PFSK-1 (cell line): ENCODE measurements at regions not wholly inside any gene's neighbourhood (a gene's known extent, or its start where the extent isn't known, plus 50 kb on each side); places are given as distances from the start of the nearest gene placed in this dataset.

Experiments used
- FOXP2 ChIP-seq: optimal IDR thresholded peaks from 2 replicates; pipeline ENCODE3; 2011; ENCODE audit warnings: borderline replicate concordance, control low read depth, inconsistent platforms; ENCODE audit not compliant: insufficient read depth; ENCODE audit errors: extremely low read length, extremely low read depth
- POLR2AphosphoS5 ChIP-seq: IDR thresholded peaks from 2 replicates; pipeline ENCODE4 v1.6.1; 2012; ENCODE audit warnings: low read depth, mild to moderate bottlenecking, control low read depth, low read length, moderate library complexity
- REST ChIP-seq, 2 experiments: IDR thresholded peaks; 2 replicates each; pipeline versions ENCODE4 v1.6.1 to v1.8.0; 2011 to 2012; ENCODE audit warnings: low read depth in 2 of 2, low read length in 2 of 2, control low read depth in 1 of 2, inconsistent platforms in 1 of 2, mild to moderate bottlenecking in 1 of 2, moderate library complexity in 1 of 2; ENCODE audit not compliant: insufficient read depth in 1 of 2
- SIN3A ChIP-seq: IDR thresholded peaks from 2 replicates; pipeline ENCODE4 v1.6.1; 2012; ENCODE audit warnings: mild to moderate bottlenecking, low read length, moderate library complexity, borderline replicate concordance; ENCODE audit not compliant: insufficient read depth
- TAF1 ChIP-seq: IDR thresholded peaks from 2 replicates; pipeline ENCODE4 v1.6.1; 2012; ENCODE audit warnings: low read length, control low read depth, borderline replicate concordance; ENCODE audit not compliant: insufficient read depth

DNA sequence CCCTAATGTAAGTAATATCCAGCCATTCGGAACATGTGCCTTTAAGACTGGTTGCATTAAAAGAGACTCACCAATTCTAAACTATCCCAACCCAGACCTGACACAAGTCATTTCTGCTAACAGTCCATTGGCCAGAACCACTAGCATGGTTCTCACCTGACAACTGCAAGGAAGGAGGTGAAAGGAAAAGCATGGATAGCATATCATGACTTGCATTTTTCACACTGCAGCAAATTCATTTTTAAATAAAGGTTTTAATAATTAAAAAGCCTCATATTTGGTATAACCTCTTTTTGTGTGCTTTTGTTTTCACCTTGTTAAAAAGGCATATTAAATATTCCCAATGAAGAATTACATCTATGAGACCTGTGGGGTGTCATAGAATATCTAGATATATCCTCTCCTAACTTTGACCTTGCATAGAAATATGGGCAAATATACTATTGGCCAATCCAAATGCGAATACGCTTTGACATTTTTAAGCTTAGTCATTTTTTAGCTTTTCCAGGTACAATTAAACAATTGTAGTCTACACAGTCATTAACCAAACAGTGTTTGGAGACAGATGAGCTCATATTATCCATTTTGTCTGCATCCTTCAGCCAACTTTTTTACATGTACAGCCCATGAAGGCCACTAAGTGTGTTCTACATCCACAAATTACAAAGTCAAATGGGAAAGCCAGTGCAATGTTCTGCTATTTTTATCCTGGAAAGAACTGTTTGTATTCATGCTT lies 295.3 kb downstream of the PDGFC start:
- TF ChIP-seq POLR2AphosphoS5 = no peak
- TF ChIP-seq TAF1 = no peak
- TF ChIP-seq FOXP2 = no peak
- TF ChIP-seq REST (IDR thresholded peaks at IDR 0.05; ENCODE audit: insufficient read depth in 1 of 2, low read depth in 2 of 2, low read length in 2 of 2) = no peak
- TF ChIP-seq SIN3A = no peak

DNA sequence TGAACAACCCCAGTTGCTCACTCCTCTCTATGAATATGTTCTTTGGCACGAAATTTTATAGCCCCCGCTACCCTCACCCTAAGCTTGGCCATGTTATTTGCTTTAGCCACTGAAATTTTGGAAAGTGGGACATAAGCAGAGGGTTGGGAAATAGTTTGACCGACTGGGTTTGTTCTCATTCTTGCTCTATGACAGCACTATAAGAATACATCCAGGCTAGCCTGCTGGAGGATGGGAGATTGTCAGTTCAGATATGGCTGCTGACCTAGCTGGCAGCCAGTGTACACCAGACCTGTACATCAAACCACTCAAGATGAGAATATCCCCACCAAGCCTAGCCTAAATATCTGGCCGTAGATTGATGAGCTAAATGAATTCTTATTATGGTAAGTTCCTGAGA lies 298.1 kb downstream of the PDGFC start:
- TF ChIP-seq REST (IDR thresholded peaks at IDR 0.05; ENCODE audit: insufficient read depth in 1 of 2, low read depth in 2 of 2, low read length in 2 of 2) = no peak
- TF ChIP-seq POLR2AphosphoS5 = no peak
- TF ChIP-seq TAF1 = no peak
- no peak for TF ChIP-seq SIN3A
- TF ChIP-seq FOXP2 = no peak

DNA sequence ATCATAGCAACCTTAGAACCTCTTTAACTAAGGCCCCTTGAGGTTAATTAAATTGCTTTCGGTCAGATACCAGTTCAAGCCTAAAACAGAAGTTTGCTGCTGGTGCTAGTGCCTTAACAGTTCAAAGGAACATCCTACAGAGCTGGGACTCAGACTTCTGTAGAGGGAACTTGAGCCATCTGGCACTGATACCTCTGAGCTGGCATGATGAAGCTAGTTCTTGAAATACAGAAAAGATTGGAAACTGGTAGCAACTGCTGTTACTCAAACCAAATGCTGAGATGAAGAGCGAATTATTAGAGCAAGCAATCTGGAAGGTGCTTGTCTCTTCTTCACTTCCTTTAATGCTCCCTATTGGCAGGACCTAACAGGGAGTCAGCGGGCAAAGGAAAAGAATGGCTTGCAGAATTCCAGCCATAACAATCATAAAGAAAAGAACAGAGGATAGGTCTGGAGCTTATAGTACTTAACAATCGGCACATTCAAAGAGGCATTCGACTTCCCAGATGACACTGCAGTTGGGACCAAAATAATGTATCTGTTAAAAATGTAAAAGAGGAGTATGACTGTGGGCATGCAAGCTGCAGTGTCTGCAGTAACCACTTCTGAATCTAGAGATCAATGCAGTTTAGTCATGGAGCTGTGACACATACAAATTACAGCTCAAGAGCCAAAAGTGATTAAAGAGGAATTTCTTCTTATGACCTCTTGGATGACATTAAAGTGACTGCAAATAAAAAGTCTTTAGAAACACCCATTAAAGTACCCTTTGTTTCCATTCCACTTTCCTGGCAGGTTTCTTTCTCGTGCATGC lies 298.9 kb downstream of the PDGFC start:
- TF ChIP-seq FOXP2 (no peak), REST (IDR thresholded peaks at IDR 0.05; ENCODE audit: insufficient read depth in 1 of 2, low read depth in 2 of 2, low read length in 2 of 2) (no peak), TAF1 (no peak), POLR2AphosphoS5 (no peak), SIN3A (no peak)

DNA sequence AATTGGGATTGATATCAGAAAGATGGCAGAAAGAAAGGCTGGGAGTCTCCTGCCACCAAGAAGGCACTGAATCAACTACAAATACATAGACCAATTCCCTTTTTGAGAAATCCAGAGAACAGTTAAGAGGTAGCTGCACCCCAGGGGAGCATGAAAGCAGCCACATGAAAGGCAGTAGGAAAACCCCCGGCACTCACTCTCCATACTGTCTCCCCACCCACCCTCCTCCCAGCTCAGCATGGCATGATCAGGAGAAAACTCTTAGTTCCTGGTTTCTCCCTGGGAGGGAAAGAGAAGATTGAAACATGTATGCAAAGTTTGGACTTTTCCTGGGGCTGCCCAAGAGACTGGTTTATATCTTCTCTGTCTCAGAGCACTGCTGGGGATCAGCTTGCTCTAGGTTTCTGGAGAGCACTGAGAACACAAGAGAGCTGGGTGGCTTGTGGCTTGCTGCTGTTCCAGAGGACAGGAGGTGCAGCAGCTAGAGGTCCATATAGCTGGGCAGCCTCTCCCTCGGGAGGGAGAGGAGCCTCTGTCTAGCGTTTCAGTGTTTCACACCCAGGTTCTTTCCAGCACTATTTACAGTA lies 305.7 kb downstream of the PDGFC start:
- TF ChIP-seq FOXP2 (no peak), REST (IDR thresholded peaks at IDR 0.05; ENCODE audit: insufficient read depth in 1 of 2, low read depth in 2 of 2, low read length in 2 of 2) (no peak), SIN3A (no peak), TAF1 (no peak), POLR2AphosphoS5 (no peak)
